Pancreas (tissue), 10 donors: ENCODE measurements at regions not wholly inside any gene's neighbourhood (a gene's known extent, or its start where the extent isn't known, plus 50 kb on each side); places are given as distances from the start of the nearest gene placed in this dataset.

Source experiments
- ATAC-seq, 4 donors: fragments of 200-7000 bp; cut with Tn5 transposase; one replicate each; pipeline versions ENCODE4 v1.8.0 to v1.9.1; 2020; ENCODE audit warnings: mild to moderate bottlenecking in 4 of 4, moderate library complexity in 4 of 4
- DNase-seq, 6 donors: peaks; one replicate each; pipeline ENCODE4 v3.0.0-alpha.2; 2020
- FAIRE-seq: peaks from 2 replicates; lab custom pipeline; 2012; peaks lifted over from hg19 to GRCh38; lab: Jason Lieb, UNC
- H3K27ac ChIP-seq, 4 donors: fragments of 200-600 bp; sonication (generic); 1 replicate in 3 of 4; 2 replicates in 1 of 4; pipeline versions ENCODE4 v1.5.0 to v1.8.0; 2020
- H3K27me3 ChIP-seq, 4 donors: fragments of 200-600 bp; one replicate each; pipeline ENCODE4 v1.8.0; 2021
- H3K36me3 ChIP-seq, 3 donors: fragments of 200-600 bp; sonication (generic) in 1 of 3; one replicate each; pipeline versions ENCODE4 v1.5.0 to v1.8.0; 2020 to 2021
- H3K4me1 ChIP-seq, 3 donors: fragments of 200-600 bp; one replicate each; pipeline ENCODE4 v1.8.0; 2021
- H3K4me3 ChIP-seq, 4 donors: fragments of 200-600 bp; sonication (generic) in 2 of 4; one replicate each; pipeline versions ENCODE4 v1.5.0 to v1.8.0; 2020 to 2021
- H3K9me3 ChIP-seq, 4 donors: fragments of 200-600 bp; one replicate each; pipeline ENCODE4 v1.8.0; 2021
- CTCF ChIP-seq, 4 donors: fragments of 200-600 bp; sonication (generic) in 3 of 4; IDR thresholded peaks; one replicate each; pipeline versions ENCODE4 v1.5.0 to v1.8.0; 2021; ENCODE audit warnings: antibody characterized with exemption in 4 of 4
- WGBS, 2 donors: extraction: QIAGEN DNeasy Blood & Tissue Kit; methylation state at CpG; one replicate each; pipeline ENCODE4 v1.1.7; 2013; 5-methylcytosine and 5-hydroxymethylcytosine counted together
- intact Hi-C, 3 donors: fragments of 100-400 bp; cut with DNase I; formaldehyde crosslinking; loops; one replicate each; pipeline versions ENCODE4 v1.11.1 to v1.14.2; 2022
- donor health status: healthy with polysubstance abuse.
- donor health status: DM: no; HTN: no; CAD: no; lungs with moderate emphysema.
- donor health status: DM: no; HTN: no; CAD: no.
- donor health status: control.
- donor health status: control.
- donor health status: Bipolar disorder and iron deficiency.
- donor health status: DM: yes; HTN: yes; CAD: no.
- donor health status: DM: no; HTN: no; CAD: no.
- donor health status: DM: no; HTN: no; CAD: no.
- donor health status: DM: yes; HTN: yes; CAD: no.

GRCh38 chr20:10954137-10954840, 280.5 kb upstream of the JAG1 start:
- H3K27me3 ChIP-seq = no peaks in the 10 kb centered on the region
- H3K36me3 ChIP-seq = no peaks in the 10 kb centered on the region
- WGBS, 2 donors = 32 to 36% methylated on average over 6 of the region's 6 CpGs
- ATAC-seq (peak; percentile 77 to 94 (median 93)), DNase-seq (peak in 5 of 6 donors; percentile 30 to 77 (median 61)), FAIRE-seq (no peak)
- no peaks in the 10 kb centered on the region for H3K9me3 ChIP-seq
- intact Hi-C loops = no loop called here
- no peak overlapping the region for H3K4me3 ChIP-seq
- H3K4me1 ChIP-seq = peaks cover 0 to 13% (median 9%) of the 10 kb centered on the region in 3 donors
- TF ChIP-seq CTCF (IDR thresholded peaks at IDR 0.05) = no peak
- peak overlapping the region in 2 of 4 donors; percentile 15 to 45 for H3K27ac ChIP-seq

- FAIRE-seq = no peak
- Histone ChIP-seq H3K27me3 (no peaks in the 10 kb centered on the region), H3K36me3 (no peaks in the 10 kb centered on the region), H3K4me3 (no peak overlapping the region), H3K27ac (peak overlapping the region in 1 of 4 donors; percentile 6), H3K9me3 (no peaks in the 10 kb centered on the region), H3K4me1 (peaks cover 0 to 10% (median 5%) of the 10 kb centered on the region in 3 donors)
- TF ChIP-seq CTCF (IDR thresholded peaks at IDR 0.05) = no peak
- no peak for ATAC-seq
- WGBS, 2 donors = 92 to 98% methylated on average over 3 of the region's 3 CpGs
- DNase-seq = no peak
- intact Hi-C loops = no loop called here
Observed at GRCh38 chr20:10954908-10955580, 281.2 kb upstream of the JAG1 start.

- ATAC-seq (no peak), DNase-seq (no peak), FAIRE-seq (no peak)
- intact Hi-C loops = no loop called here
- H3K4me1 ChIP-seq = peaks cover 0 to 10% (median 7%) of the 10 kb centered on the region in 3 donors
- 87 to 89% methylated on average over 3 of the region's 3 CpGs for WGBS, 2 donors
- no peak overlapping the region for H3K4me3 ChIP-seq
- H3K27ac ChIP-seq = no peak overlapping the region
- H3K36me3 ChIP-seq = no peaks in the 10 kb centered on the region
- no peaks in the 10 kb centered on the region for H3K27me3 ChIP-seq
- TF ChIP-seq CTCF (IDR thresholded peaks at IDR 0.05) = no peak
- no peaks in the 10 kb centered on the region for H3K9me3 ChIP-seq
Observed at GRCh38 chr20:10958279-10958678, 284.5 kb upstream of the JAG1 start.

- no peak for DNase-seq
- ATAC-seq = no peak
- Histone ChIP-seq H3K4me3 (no peak overlapping the region), H3K36me3 (no peaks in the 10 kb centered on the region), H3K27me3 (no peaks in the 10 kb centered on the region), H3K4me1 (peaks cover 0 to 6% (median 0%) of the 10 kb centered on the region in 3 donors), H3K9me3 (no peaks in the 10 kb centered on the region), H3K27ac (no peak overlapping the region)
- intact Hi-C loops = no loop called here
- 93 to 96% methylated on average over 2 of the region's 2 CpGs for WGBS, 2 donors
- TF ChIP-seq CTCF (IDR thresholded peaks at IDR 0.05) = no peak
- no peak for FAIRE-seq
Observed at GRCh38 chr20:10960416-10960815, 286.6 kb upstream of the JAG1 start.
